Right forelimb (tissue), 1 donor: ENCODE measurements at regions not wholly inside any gene's neighbourhood (a gene's known extent, or its start where the extent isn't known, plus 50 kb on each side); places are given as distances from the start of the nearest gene placed in this dataset.

ENCODE experiments used
- DNase-seq: peaks from one replicate; pipeline ENCODE4 v3.0.0-alpha.2; 2018

DNA sequence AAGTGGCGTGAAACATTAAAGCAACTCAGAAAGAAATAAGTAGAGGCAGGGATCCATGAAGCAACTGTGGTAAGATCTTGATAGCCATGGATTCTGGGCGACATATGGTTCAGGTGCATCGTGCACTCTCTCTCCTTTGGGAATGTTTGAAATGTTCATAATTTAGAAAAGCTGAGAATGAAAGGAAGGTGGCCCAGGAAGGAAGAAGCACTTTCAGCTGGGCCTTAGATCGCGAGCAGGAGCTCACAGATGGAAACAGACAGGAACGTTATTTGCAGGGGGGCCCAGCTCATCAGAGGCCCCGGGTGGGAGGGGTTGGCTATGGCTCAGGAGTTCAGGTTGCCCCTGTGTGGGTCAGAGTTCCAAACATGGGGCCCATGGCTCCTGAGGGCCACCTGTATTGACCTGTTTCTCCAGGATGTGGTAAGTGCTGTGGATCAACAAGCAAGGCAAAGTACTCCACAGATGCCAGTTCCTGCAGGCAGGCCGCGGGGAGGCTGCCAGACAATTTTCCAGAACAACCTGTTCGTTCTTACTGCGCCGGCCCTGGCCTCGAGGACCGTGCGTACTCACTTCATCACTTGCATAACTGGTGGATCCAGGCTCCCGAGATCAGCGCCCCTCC, 253.2 kb downstream of the TOMM20 start:
- no peak for DNase-seq

DNA sequence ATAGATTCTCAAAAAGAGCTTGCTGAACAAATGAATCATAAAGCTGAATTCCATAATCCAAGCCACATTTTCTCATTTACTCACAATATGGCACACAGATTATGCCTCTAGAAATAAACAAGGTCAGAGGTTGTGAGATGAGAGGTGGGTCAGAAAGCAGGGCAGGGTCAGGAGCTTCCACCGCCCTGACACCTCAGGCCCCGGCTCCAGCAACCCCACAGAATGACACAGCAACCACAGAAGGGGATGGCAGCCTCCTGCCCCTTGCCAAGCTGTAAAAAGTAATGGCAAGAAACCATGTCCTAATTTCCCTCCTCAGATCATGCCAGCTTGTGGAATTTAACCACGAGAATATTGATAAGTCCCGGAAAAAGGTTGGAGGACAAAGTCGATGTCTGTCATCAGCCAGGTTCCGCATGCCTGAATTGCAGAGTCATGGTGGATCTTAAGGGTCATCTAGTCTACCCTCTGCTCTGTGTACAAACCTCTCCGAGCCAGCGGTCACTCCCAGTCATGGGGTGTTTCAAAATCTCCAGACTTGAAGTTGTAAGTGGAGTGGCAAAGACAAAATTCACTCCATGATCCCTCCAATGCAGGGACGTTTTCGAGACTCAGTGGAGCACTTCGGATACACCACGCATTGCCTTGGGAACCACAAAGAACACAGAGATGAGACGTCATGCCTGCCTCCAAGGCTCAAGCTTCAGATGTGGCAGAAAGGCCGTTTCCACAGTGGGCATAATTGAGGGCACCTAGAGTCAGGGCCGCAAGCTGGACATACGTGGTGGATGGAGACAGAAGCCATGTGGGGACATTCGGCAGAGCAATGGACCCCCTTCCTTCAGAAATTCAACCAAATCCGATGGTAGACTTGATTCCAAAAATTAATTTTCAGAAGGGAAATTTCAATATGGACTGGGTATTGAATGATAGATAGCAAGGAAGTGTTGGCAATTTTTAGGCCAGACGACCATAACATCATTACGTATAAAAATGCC, 254.0 kb downstream of the TOMM20 start:
- DNase-seq = no peak

DNA sequence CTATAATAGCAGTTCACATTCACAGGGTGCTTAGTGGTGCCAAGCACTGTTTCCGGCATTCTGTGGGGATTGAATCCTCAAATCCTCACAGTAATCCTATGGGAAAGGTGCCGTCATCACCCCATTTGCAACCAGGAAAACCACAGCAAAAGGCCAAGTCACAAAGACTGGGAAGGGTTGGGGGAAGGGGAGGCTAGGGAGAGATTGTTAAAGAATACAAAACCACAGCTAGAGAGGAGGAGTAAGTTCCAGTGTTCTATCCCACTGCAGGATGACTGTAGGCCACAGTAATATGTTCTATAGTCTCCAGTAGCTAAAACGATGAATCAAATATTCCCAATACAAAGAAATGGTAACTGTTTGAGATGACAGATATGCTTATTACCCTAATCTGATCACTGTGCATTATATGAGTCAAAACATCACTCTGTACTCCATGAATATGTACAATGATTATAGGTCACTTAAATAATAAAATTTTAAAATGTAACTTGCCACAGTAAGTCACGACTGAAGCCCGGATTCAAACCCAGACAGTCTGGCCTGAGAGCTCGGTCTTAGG, 256.8 kb downstream of the TOMM20 start:
- no peak for DNase-seq

DNA sequence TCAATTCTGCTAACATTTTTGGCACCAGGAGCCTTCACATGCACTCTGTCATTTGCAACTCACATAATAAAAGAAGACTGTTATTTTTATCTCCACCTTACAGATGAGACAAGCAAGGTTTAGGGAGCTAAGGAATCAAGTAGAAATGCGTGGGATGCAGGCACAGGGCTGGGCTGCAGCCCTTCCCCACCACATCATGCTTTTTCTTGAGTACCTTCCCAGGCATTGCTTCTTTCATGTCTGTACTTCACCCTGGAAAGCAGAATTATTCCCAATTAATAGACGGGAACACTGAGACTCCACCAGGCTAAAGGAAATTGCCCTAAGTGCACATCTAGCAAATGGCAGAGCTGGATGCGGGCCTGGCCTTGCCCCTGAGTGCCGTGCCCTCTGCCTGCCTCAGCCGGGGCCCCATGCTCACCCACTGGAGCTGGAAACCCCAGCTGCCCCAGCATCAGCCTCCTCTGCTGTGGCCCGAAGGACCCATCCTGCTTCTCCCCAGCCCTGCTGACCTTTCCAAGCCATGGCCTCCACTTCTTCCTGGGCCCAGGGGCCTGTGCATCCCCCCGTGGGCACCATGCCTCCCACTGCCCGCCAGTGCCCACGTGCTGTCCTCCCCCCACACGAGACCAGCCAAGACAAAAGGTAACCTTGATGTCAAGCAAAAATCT, 257.5 kb downstream of the TOMM20 start:
- DNase-seq = no peak

DNA sequence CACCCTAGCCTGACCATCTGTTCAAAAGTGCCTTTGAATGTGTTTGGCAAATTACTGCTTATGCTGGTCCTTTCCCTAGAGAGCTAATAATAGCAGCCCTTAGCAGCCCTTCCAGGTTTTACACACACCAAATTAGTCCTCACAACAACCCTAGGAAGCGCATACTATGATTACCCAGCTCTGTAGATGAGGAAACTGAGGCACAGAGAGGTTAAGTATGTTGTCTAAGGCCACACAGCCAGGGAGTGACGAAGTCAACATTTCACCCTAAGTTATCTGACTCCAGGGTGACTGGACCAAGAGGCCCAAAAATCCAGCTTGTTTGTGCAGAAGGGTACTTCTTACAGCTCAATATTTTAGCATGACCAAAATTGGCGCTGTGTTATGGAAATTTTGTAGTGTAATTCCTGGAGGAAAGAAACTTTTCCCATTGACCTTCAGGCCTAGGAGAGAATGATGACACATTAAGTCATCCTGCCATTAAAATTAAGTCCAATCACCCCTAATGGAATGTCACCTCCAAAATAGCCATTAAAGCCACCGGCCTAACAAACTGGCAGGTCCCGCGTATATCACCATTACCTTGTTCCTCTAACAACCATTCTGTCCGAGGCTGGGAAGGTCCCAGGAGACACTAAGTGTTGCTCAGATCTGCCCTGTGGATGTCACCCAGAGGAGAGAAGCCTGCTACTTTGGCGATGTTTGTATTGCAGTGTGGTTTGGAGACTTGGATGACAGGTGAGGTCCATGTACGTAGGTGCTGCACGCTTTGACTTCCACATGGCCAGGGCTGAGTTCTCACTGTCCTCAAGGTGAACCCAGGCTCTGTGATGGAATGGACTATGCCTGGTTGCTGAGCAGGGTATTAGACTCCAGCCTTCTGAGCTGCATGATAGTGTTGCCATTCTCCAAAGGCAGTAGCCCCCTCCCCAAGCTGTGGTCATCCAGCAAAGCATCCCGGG, 258.3 kb downstream of the TOMM20 start:
- no peak for DNase-seq

DNA sequence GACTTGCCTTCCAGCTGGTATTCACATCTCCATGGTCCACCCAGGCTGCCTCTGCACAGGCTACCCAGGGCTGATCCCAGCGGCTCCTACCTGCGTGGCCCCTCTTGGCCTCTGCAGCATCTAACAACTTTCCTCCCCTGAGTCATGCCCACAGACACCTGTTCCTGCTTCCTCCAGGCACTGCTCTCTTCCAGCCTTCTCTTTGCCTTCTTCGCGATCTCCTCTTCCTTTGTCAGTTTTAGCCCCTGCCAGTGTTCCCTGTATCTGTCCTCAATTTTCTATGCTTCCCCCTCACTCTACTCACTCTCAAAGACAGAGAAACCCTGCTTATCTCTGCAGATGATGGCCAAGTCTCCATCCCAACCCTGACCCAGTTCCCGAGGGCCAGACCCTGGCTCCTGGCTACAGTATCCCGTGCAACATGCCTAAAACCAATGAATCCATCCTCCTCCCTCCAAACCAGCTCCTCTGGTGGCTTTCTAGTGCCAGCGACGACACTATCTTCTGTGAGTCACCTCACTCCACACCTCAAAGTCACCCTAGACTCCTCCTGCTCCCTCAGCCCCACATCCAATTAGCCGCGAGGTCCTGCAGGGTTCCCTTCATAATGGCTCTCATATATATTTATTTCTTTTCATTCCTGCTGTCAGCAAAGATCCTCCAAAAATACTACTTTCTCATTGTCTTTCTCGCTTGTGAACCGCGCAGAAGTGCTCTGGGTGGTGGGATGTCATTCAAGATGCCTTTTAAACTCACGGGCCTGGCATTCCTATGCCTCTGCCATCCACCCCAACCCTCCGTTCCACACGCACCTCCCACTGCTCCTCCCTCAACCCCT, 259.2 kb downstream of the TOMM20 start:
- no peak for DNase-seq

DNA sequence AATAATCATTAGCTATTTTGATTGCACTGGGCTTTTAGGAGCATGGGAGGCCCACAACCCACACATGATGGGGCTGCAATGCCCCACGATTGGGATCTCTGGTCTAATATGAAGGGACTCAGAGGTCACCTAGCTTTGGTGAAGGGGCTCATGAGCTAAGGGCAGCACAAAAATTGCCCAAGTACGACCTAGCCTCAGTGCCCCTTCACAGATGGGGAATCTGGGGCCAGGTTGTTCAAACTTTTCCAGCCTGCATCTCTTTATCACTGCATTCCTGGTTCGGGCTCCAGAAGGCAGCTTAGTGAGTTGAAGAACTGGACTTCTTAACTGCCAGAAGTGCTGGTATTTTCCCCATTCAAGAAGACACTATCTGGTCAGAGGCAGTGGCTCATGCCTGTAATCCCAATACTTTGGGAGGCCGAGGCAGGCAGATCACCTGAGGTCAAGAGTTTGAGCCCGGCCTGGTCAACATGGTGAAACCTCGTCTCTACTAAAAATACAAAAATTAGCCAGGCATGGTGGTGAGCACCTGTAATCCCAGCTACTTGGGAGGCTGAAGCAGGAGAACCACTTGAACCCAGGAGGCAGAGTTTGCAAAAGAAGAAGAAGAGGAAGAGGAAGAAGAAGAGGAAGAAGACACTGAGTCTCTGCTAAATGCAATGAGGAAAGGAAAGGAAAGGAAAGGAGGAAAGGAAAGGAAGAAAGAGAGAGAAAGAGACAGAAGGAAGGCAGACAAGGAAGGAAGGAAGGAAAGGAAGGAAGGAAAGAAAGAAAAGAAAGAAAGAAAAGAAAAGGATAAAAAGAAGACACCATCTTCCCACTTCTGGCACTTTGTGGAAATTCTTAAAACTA, 258.5 kb upstream of the IRF2BP2 start:
- no peak for DNase-seq

DNA sequence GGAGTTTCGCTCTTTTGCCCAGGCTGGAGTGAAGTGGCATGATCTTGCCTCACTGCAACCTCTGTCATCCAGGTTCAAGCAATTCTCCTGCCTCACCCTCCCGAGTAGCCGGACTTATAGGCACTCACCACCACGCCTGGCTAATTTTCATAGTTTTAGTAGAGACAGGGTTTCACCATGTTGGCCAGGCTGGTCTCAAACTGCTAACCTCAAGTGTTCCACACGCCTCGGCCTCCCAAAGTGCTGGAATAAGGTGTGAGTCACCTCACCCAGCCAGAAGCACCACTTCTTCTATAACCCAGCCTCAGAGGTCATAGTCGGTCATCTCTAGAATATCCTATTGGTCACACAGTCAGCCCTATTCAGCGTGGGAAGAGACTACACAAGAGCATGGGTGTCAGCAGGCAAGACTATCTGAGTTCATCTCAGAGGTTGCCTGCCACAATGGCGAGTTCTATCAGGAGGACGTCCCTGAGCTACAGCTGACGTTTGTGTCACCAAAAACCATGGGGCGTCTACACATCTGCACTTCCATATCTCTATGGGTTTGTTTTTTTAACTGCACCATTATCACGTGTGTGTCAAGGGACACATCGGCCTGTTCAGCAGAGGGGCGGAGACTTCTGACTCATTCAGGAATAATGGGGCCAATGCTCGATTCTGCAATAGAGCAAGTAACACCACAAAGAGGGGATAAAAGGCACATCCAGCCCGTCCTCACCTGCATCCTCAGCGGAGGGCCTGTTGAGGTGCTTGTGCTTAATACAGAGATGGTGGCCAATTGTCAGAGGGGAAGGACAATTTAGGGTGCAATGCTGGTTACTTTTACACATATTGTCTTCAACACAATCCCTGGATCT, 256.3 kb upstream of the IRF2BP2 start:
- no peak for DNase-seq

DNA sequence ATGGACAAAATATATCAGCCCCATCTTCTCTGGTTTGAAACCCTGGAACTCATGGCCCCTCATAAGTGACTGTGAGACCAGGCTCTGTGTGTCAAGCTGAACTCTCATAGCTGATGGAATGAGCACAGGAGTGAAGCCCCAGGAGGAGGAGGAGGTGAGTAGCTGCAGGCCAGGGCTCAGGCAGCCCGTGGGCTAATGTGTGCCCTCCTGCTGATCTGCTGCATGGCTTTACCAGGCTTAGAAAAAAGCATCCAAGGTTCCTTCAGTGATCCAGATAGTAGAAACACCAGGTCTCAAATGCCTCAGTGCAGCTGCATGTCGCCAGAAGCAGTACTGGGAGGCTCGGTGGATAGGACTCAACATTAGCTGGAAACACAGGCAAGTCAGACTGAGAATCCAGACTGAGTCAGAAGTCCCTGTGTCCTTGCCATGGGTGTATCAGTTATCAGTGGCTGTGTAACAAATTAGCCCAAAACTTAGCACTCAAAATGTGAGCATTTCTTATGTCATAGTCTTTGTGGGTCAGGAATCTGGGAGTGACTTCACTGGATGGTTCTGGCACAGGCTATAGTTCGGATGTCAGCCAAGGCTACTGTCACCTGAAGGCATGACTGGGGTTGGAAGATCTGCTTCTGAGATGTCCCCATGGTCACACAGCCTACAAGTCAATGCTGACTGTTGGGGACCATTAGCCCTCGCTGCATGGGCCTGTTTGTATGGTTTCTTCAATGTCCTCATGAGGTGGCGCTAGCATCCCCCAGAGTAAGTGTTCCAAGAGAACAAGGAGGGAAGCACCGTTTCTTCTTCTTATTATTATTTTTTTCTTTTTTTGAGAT, 255.4 kb upstream of the IRF2BP2 start:
- DNase-seq = no peak

DNA sequence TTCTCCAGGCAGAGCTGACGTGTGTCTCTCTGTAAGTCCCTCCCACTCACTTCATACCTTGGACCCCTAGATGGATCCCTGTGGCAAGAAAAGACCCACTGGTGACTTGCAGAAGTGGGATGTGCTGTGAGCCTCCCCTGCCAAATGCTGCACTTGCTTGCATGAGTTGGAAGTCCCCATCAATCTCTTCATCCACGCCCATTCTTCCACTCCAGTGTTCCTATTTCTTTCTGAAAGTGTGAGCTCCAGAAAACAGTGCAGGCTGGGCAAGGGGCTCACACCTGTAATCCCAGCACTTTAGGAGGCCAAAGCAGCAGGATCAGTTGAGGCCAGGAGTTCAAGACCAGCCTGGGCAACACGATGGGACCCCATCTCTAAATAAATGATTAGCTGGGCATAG, 254.1 kb upstream of the IRF2BP2 start:
- no peak for DNase-seq

DNA sequence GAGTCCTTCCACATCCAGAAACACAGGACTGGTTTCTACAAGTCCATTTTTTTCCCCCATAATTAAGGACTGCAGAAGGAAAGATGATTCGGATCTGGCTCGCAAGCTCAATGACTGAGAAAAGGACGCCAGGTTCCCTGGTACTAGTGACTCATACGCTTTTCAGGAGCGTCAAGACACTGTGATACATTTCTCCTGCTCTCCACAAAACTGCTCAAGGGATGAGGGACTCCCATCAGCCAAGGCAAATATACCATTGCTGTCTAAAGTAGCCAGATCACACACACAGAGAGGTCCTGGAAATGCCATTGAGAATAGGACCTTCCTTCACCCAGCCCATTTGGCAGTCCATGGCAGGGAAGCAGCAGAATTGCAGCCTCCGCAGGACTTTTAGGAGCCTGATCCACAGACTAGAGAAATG, 253.6 kb upstream of the IRF2BP2 start:
- DNase-seq = no peak

DNA sequence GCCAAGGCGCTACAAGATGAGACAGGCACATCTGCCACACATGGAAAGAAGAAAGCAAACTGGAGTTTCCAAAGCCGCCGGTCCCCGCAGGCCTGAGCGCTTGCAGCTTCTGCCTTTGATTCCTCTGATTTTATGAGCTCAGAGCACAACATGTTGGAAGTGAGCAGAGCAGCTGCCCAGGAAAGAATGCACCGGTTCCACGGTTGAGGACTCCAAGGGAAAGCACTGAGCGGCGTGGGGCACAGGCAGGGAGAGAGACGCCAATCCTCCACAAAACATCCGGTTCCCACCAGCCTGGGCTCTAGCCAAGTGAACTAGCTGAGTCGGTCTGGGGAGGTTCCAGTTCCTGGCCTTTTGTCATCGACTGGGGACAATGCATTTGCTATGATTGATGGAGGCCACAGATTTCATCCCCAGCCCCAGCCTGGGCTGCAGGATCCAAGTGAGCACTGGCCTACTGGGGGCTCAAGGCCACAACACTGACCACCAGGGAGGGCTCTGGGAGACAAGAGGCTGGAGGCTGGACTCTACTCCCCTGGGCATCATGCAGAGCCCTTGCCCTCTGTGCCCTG, 253.1 kb upstream of the IRF2BP2 start:
- DNase-seq = peak; percentile 84

DNA sequence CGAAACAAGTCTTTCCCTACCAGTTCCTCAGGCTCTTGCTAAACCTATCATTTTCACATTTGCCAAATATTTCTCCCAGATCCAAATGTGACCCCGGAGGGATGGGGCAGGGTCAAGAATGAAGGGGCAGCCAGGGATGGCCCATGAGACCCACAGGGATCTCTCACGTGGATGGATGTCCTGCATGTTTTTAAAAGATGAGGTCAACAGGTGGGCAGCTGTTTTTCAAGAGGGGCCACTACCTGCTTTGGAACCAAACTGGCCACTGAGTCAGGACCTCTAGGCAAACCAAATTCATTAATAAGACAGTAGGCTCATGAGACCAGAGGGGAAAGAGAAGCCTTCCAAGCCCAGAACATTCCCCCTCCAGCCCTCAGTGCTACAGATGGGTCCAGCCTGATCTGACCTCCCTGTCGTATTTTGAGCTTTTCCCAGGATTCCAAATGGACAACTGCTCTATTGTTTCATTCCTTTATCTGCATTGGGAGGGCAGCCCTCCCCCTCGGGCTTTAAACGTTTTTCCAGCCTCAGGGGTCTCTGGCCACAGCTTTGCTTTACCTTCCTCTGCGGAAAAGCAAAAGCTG, 252.5 kb upstream of the IRF2BP2 start:
- DNase-seq = peak; percentile 39

DNA sequence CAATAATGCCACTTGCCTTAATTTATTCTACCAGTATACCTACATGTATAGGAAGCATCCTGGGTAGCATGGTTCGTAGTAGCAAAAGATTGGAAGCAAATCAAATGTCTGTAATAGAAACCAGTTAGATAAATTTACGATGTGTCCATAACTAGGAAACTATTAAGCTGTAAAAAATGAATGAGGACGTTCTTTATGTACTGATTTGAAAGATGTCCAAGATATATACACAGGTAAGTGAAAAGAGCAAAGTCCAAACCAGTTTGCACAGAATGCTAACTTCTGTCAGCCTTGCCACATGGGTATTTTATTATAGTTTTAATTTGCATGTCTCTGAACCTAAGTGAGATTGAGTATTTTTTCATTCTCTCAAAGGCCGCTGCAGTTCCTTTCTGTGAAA, 251.8 kb upstream of the IRF2BP2 start:
- no peak for DNase-seq

DNA sequence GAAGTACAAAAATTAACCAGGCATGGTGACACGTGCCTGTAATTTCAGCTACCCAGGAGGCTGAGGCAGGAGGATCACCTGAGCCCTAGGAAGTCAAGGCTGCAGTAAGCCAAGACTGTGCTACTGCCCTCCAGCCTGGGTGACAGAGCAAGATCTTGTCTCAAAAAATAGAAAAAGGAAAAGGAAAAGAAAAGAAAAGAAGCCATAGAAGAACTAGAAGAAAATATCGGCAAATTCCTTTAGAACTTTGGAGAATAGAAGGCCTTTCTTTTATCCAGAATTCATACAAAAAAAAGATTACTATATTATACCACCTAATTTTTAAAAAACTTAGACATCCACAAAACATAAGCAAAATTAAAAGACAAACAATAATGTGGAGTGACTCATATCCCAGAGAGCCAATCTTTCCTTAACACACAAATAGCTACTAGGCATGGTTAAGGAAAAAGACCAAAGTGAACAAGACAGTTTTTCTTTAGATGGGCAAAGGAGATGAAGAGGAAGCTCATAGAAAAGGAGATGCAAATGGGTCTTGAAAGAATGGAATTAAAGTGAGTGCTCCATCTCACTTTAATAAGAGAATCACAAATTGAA, 251.1 kb upstream of the IRF2BP2 start:
- no peak for DNase-seq

DNA sequence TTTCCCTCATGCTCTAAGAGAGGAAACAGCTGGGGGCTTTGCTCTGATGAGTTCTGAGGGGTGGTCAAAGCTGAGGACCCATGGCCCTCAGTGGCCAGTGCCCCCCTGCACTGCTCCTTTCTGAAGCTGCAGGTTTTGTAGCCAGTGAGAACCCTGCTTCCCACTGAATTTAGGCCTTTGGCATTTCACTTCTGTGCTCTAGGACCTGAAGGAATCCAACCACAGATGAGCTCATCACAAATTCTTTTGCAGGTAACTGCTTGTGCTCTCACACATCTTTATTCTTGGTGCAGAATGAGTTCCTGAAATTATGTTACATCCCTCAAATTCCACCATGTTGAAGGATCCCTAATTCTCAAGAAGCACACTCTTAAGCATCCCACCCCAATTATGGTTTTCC, 248.7 kb upstream of the IRF2BP2 start:
- DNase-seq = no peak

DNA sequence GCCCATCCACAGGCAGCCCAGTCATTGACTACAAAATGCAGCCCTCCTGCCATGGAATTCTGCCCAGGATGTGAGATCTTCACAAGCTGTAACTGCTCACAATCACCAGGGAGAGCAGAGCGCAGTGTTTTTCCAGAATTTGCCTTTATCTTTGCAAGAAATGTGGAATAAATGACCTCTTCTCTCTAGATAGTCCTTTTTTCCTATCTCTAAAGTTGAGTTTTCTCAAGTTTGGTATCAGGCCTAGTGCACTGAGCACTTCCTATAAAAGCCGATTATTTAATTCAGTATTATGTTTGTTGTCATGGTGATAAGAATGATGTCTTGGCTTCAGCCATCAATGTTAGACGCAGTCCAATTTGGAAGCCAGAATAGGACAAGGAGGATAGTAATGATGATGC, 246.9 kb upstream of the IRF2BP2 start:
- DNase-seq = no peak
